AG10803 (cell line): ENCODE measurements at regions not wholly inside any gene's neighbourhood (a gene's known extent, or its start where the extent isn't known, plus 50 kb on each side); places are given as distances from the start of the nearest gene placed in this dataset.

ENCODE experiments used
- DNase-seq: peaks from one replicate; pipeline ENCODE4 v3.0.0; 2010; ENCODE audit warnings: low read depth
- H3K4me3 ChIP-seq: 2 replicates; pipeline ENCODE4 v1.5.1; 2011; ENCODE audit warnings: mild to moderate bottlenecking, low read length, control low read depth
- CTCF ChIP-seq: conservative IDR thresholded peaks from 2 replicates; pipeline ENCODE4 v1.5.1; 2011; ENCODE audit warnings: mild to moderate bottlenecking, low read length, control low read depth, inconsistent platforms

- no peak for DNase-seq
- H3K4me3 ChIP-seq: no peak overlapping the region
- TF ChIP-seq CTCF: no peak
Observed at GRCh38 chr5:130705368-130705767, 459.7 kb downstream of the HINT1 start.

GRCh38 chr5:130693509-130693908 is 471.5 kb downstream of the HINT1 start:
- TF ChIP-seq CTCF: no peak
- H3K4me3 ChIP-seq: no peak overlapping the region
- no peak for DNase-seq

- H3K4me3 ChIP-seq: no peak overlapping the region
- TF ChIP-seq CTCF: no peak
- no peak for DNase-seq
Observed at GRCh38 chr5:130692770-130693169, 472.3 kb downstream of the HINT1 start.

GRCh38 chr5:130689831-130690230 is 475.2 kb downstream of the HINT1 start:
- H3K4me3 ChIP-seq: no peak overlapping the region
- TF ChIP-seq CTCF: no peak
- no peak for DNase-seq

- TF ChIP-seq CTCF: no peak
- no peak overlapping the region for H3K4me3 ChIP-seq
- no peak for DNase-seq
Observed at GRCh38 chr5:130687085-130687733, 477.8 kb downstream of the HINT1 start.

- no peak for DNase-seq
- TF ChIP-seq CTCF: no peak
- no peak overlapping the region for H3K4me3 ChIP-seq
Observed at GRCh38 chr5:130678637-130679036, 486.4 kb downstream of the HINT1 start.

- H3K4me3 ChIP-seq: no peak overlapping the region
- no peak for TF ChIP-seq CTCF
- no peak for DNase-seq
Observed at GRCh38 chr5:130666462-130666861, 498.6 kb downstream of the HINT1 start.
